ENCODE measurements at regions not wholly inside any gene's neighbourhood (a gene's known extent, or its start where the extent isn't known, plus 50 kb on each side); places are given as distances from the start of the nearest gene placed in this dataset.

GRCh38 chr13:111950697-111951096, 116.3 kb upstream of the SOX1 start:
- DNase-seq (ENCODE audit: low read depth in 1 of 2, low spot score in 2 of 2) (no peak), FAIRE-seq (no peak)
- no peaks in the 10 kb centered on the region for H4K20me1 ChIP-seq (replicated peaks in 1 of 2; ENCODE audit: control insufficient read depth in 1 of 2, insufficient read depth in 2 of 2, low read length in 2 of 2)
- no peak for TF ChIP-seq CHD2 (IDR thresholded peaks at IDR 0.05; ENCODE audit: low read length)
- TF ChIP-seq RXRA (IDR thresholded peaks at IDR 0.05; ENCODE audit: insufficient read depth, low read depth, low read length) = no peak

More at GRCh38 chr13:111950697-111951096, 116.3 kb upstream of the SOX1 start:
- H3K4ac ChIP-seq (replicated peaks; ENCODE audit: insufficient read length, low read depth, low read length) = no peak overlapping the region
- H3K9me3 ChIP-seq (ENCODE audit: insufficient read depth in 2 of 2, low read depth in 1 of 2, low read length in 1 of 2) = peaks cover 7 to 9% of the 10 kb centered on the region in 2 experiments; a peak in 2 of 4 replicates
- no peak overlapping the region for H3K18ac ChIP-seq (ENCODE audit: extremely low read depth, low read length)
- H2BK120ac ChIP-seq (replicated peaks; ENCODE audit: low read depth, low read length) = no peak overlapping the region
- CTCF ChIA-PET (ENCODE audit: partially characterized antibody) = interaction anchor here (1.8 kb wide), 1 partner anchor 17 kb away, joined by 4 read pairs; no protein-coding TSS in a partner anchor
- no peaks in the 10 kb centered on the region for H3K36me3 ChIP-seq (ENCODE audit: control insufficient read depth in 2 of 4, insufficient read depth in 4 of 4, low read length in 3 of 4)
- H3K79me1 ChIP-seq (ENCODE audit: low read depth, low read length) = peaks cover 3% of the 10 kb centered on the region; the same call in 1 of the 2 replicates
- H3K27me3 ChIP-seq (replicated peaks in 1 of 4; ENCODE audit: control insufficient read depth in 3 of 4, extremely low read depth in 1 of 4, insufficient read depth in 3 of 4, low read length in 3 of 4) = no peaks in the 10 kb centered on the region
- no peak overlapping the region for H3K4me3 ChIP-seq (ENCODE audit: extremely low read depth in 1 of 4, insufficient read depth in 2 of 4, low read depth in 3 of 4, low read length in 4 of 4)
- WGBS, 2 experiments (ENCODE audit: extremely low coverage in 1 of 2, insufficient coverage in 1 of 2, insufficient read length in 1 of 2, insufficient replicate concordance in 2 of 2, low coverage in 1 of 2, low lambda C conversion rate in 2 of 2, missing lambda C conversion rate in 1 of 2) = 93% methylated on average over 4 of the region's 4 CpGs; no CpG with 5 or more reads in 1 of the 2 experiments
- H3K79me2 ChIP-seq (ENCODE audit: control insufficient read depth in 1 of 2, insufficient read depth in 2 of 2, low read length in 2 of 2) = no peaks in the 10 kb centered on the region
- no peak overlapping the region for H4K91ac ChIP-seq (replicated peaks; ENCODE audit: insufficient read length, low read length)
- no peak overlapping the region for H4K8ac ChIP-seq (ENCODE audit: extremely low read depth, insufficient read depth, low read length)
- H2AFZ ChIP-seq (ENCODE audit: low read length) = no peak overlapping the region
- no peak overlapping the region for H3K23ac ChIP-seq (ENCODE audit: insufficient read length)
- no peak overlapping the region for H2BK20ac ChIP-seq (ENCODE audit: low read length)
- H3K14ac ChIP-seq (ENCODE audit: insufficient read length) = no peak overlapping the region
- H2BK12ac ChIP-seq (ENCODE audit: low read depth, low read length) = no peak overlapping the region
- H2BK5ac ChIP-seq (ENCODE audit: low read depth, low read length) = no peak overlapping the region
- no peak overlapping the region for H2AK5ac ChIP-seq (ENCODE audit: low read depth, low read length)
- H3K4me2 ChIP-seq (ENCODE audit: insufficient read depth in 1 of 2, low read depth in 2 of 2, low read length in 2 of 2) = no peak overlapping the region
- H3K27ac ChIP-seq (ENCODE audit: low read depth, low read length) = no peak overlapping the region
- H2BK15ac ChIP-seq (ENCODE audit: low read length) = no peak overlapping the region
- no peak overlapping the region for H3K56ac ChIP-seq (replicated peaks; ENCODE audit: insufficient read length, low read depth, low read length)
- no peaks in the 10 kb centered on the region for H3K23me2 ChIP-seq (ENCODE audit: low read depth, low read length)
- H4K5ac ChIP-seq (ENCODE audit: insufficient read length, low read depth, low read length) = no peak overlapping the region
- no peak overlapping the region for H3K9ac ChIP-seq (replicated peaks in 1 of 4; ENCODE audit: extremely low read depth in 1 of 4, low read depth in 3 of 4, low read length in 3 of 4)
- H3K4me1 ChIP-seq (replicated peaks in 1 of 4; ENCODE audit: control insufficient read depth in 3 of 4, insufficient read depth in 4 of 4, low read length in 3 of 4) = no peaks in the 10 kb centered on the region; a peak in 2 of 7 replicates
- POLR2A ChIA-PET (ENCODE audit: partially characterized antibody) = no interaction called here
